OCI-LY3 (cell line): ENCODE measurements at regions not wholly inside any gene's neighbourhood (a gene's known extent, or its start where the extent isn't known, plus 50 kb on each side); places are given as distances from the start of the nearest gene placed in this dataset.

Source experiments
- CTCF ChIP-seq: fragments of 200-600, 300-600 bp; sonication (generic); IDR thresholded peaks from 2 replicates; pipeline ENCODE4 v1.5.1; 2014; ENCODE audit warnings: antibody characterized with exemption, low read length, low read depth
- EZH2phosphoT487 ChIP-seq: fragments of 200-600 bp; shearing (Covaris generic); IDR thresholded peaks from 2 replicates; pipeline ENCODE4 v1.6.1; 2018; ENCODE audit warnings: antibody characterized with exemption, mixed run types, low read depth

DNA sequence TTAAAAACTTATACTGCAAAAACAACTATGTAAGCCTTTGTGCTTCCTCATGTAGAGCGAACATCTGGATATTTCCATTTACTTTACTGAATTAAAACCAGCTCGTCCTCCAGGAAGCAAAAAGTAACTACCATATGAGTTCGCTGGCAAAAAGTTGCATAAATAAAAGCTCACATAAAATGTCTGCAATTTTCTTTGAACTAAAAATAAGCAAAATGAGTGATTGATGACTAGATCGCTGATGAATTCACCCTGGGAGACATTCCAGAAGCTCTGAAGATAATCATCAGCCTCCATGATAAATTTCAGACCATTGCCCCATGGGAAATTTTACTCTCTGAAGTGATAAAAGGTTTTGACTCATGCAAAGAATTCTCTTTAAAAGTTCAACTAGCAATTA is 67.3 kb upstream of the SACS start:
- TF ChIP-seq CTCF = no peak
- TF ChIP-seq EZH2phosphoT487 = no peak
